Neural progenitor cell (in vitro differentiated cells): ENCODE measurements at regions not wholly inside any gene's neighbourhood (a gene's known extent, or its start where the extent isn't known, plus 50 kb on each side); places are given as distances from the start of the nearest gene placed in this dataset.

Source experiments
- CTCF ChIP-seq: fragments of 200-600 bp; sonication (generic); IDR thresholded peaks from 2 replicates; pipeline ENCODE4 v1.5.1; 2017; ENCODE audit warnings: antibody characterized with exemption, mild to moderate bottlenecking
- EZH2 ChIP-seq: fragments of 200-600 bp; sonication (generic); IDR thresholded peaks from 2 replicates; pipeline ENCODE4 v1.6.1; 2017; ENCODE audit warnings: antibody characterized with exemption, mild to moderate bottlenecking, moderate library complexity

DNA sequence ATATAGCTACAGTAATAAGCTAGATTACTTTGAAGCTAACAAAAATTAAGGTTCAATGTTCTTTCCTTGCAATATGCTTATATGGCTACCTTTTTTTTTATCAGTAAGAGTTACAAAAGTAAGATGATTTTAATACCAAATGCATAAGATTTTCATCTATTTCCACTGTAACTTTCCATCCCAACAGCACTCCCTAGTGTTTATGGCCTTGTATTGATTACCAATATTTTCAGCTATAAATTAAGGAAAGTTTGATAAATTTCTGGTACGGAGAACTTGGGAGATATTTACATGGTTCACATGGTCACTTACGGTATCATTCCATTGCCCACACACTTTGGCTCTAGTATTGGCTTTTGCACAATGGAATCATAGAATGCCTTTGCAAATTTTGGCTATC is 448.9 kb upstream of the PABPC4L start:
- TF ChIP-seq CTCF, result peak; percentile 36
- TF ChIP-seq EZH2, result no peak
